IMR-90 (cell line): ENCODE measurements at regions not wholly inside any gene's neighbourhood (a gene's known extent, or its start where the extent isn't known, plus 50 kb on each side); places are given as distances from the start of the nearest gene placed in this dataset.

Source experiments
- ATAC-seq: fragments of 200-7000 bp; cut with Tn5 transposase; 2 replicates; pipeline ENCODE4 v1.9.1; 2020; ENCODE audit warnings: low read depth, mild to moderate bottlenecking, moderate library complexity
- BruUV-seq: library from RNA; stranded (reverse); fragments of 400-500 nt; replicated peaks from 2 replicates; lab custom pipeline; 2021; lab: Mats Ljungman, UMichigan
- CTCF ChIA-PET: fragments of 300-600 bp; formaldehyde crosslinking; extraction: SDS; loops from one replicate; lab custom pipeline; 2021; ENCODE audit warnings: antibody characterized with exemption; lab: Yijun Ruan, JAX
- POLR2A ChIA-PET: fragments of 300-600 bp; sonication (Branson Sonifier 250); formaldehyde crosslinking; loops from one replicate; lab custom pipeline; 2022; ENCODE audit warnings: antibody characterized with exemption; ENCODE audit not compliant: unreplicated experiment; lab: Charles Lee
- DNase-seq: peaks from one replicate; pipeline ENCODE4 v3.0.0; 2013
- H2AFZ ChIP-seq: replicated peaks from 2 replicates; pipeline ENCODE3; 2013; ENCODE audit warnings: low read length, mild to moderate bottlenecking; ENCODE audit not compliant: poor library complexity
- H2AK5ac ChIP-seq: 2 replicates; pipeline ENCODE4 v1.6.1; 2013; ENCODE audit warnings: low read depth, low read length, inconsistent platforms
- H2AK9ac ChIP-seq: replicated peaks from 2 replicates; pipeline ENCODE3; 2013; ENCODE audit warnings: mild to moderate bottlenecking, low read depth, low read length, moderate library complexity; ENCODE audit not compliant: poor library complexity
- H2BK120ac ChIP-seq: 2 replicates; pipeline ENCODE4 v1.6.1; 2013; ENCODE audit warnings: low read depth, low read length, inconsistent platforms
- H2BK15ac ChIP-seq: 3 replicates; pipeline ENCODE4 v1.6.1; 2013; ENCODE audit warnings: low read depth, low read length, inconsistent platforms
- H2BK20ac ChIP-seq: 2 replicates; pipeline ENCODE4 v1.6.1; 2013; ENCODE audit warnings: low read depth, mild to moderate bottlenecking, inconsistent platforms, low read length, moderate library complexity
- H2BK5ac ChIP-seq: 2 replicates; pipeline ENCODE4 v1.6.1; 2013; ENCODE audit warnings: mild to moderate bottlenecking, low read depth, low read length, inconsistent platforms; ENCODE audit not compliant: poor library complexity, severe bottlenecking
- H3K14ac ChIP-seq: replicated peaks from 2 replicates; pipeline ENCODE4 v1.6.1; 2013; ENCODE audit warnings: low read depth, low read length, inconsistent platforms
- H3K18ac ChIP-seq: 2 replicates; pipeline ENCODE4 v1.6.1; 2013; ENCODE audit warnings: low read depth, low read length, control low read depth
- H3K23ac ChIP-seq: 2 replicates; pipeline ENCODE4 v1.6.1; 2013; ENCODE audit warnings: low read depth, low read length, inconsistent platforms
- H3K27ac ChIP-seq: 2 replicates; pipeline ENCODE4 v1.5.1; 2013; ENCODE audit warnings: mild to moderate bottlenecking, control low read depth, low read length; ENCODE audit not compliant: insufficient read depth
- H3K27me3 ChIP-seq: 2 replicates; pipeline ENCODE4 v1.6.1; 2013; ENCODE audit warnings: low read length; ENCODE audit not compliant: control insufficient read depth, insufficient read depth
- H3K36me3 ChIP-seq: 2 replicates; pipeline ENCODE4 v1.6.1; 2013; ENCODE audit warnings: low read length, mixed read lengths; ENCODE audit not compliant: control insufficient read depth, insufficient read depth
- H3K4ac ChIP-seq: 2 replicates; pipeline ENCODE4 v1.6.1; 2013; ENCODE audit warnings: low read depth, low read length, inconsistent platforms
- H3K4me1 ChIP-seq: 2 replicates; pipeline ENCODE4 v1.6.1; 2013; ENCODE audit warnings: low read length, mixed read lengths; ENCODE audit not compliant: control insufficient read depth, insufficient read depth
- H3K4me2 ChIP-seq: 2 replicates; pipeline ENCODE4 v1.6.1; 2013; ENCODE audit warnings: low read depth, mild to moderate bottlenecking, control low read depth, low read length, moderate library complexity
- H3K4me3 ChIP-seq: 2 replicates; pipeline ENCODE4 v1.5.1; 2013; ENCODE audit warnings: low read depth, mild to moderate bottlenecking, control low read depth, low read length, moderate library complexity; ENCODE audit not compliant: insufficient read depth
- H3K56ac ChIP-seq: 2 replicates; pipeline ENCODE4 v1.6.1; 2013; ENCODE audit warnings: low read length, inconsistent platforms; ENCODE audit not compliant: insufficient read depth; ENCODE audit errors: extremely low read depth
- H3K79me1 ChIP-seq, 2 experiments: 2 replicates each; pipeline ENCODE4 v1.6.1; 2013; ENCODE audit warnings: low read length in 2 of 2, inconsistent platforms in 1 of 2, low read depth in 1 of 2
- H3K9ac ChIP-seq: 2 replicates; pipeline ENCODE4 v1.6.1; 2013; ENCODE audit warnings: low read depth, low read length, control low read depth
- H3K9me1 ChIP-seq: 2 replicates; pipeline ENCODE4 v1.6.1; 2013; ENCODE audit warnings: low read length, inconsistent platforms; ENCODE audit not compliant: insufficient read depth
- H3K9me3 ChIP-seq: 2 replicates; pipeline ENCODE4 v1.6.1; 2013; ENCODE audit warnings: low read length; ENCODE audit not compliant: control insufficient read depth, insufficient read depth
- H4K20me1 ChIP-seq: 2 replicates; pipeline ENCODE4 v1.6.1; 2013; ENCODE audit warnings: low read length, inconsistent platforms; ENCODE audit not compliant: insufficient read depth
- H4K5ac ChIP-seq: 2 replicates; pipeline ENCODE4 v1.6.1; 2013; ENCODE audit warnings: mild to moderate bottlenecking, low read depth, low read length, control low read depth
- H4K8ac ChIP-seq, 2 experiments: 2 replicates each; pipeline ENCODE4 v1.6.1; 2013; ENCODE audit warnings: low read depth in 2 of 2, low read length in 2 of 2, control low read depth in 1 of 2, inconsistent platforms in 1 of 2
- H4K91ac ChIP-seq: 2 replicates; pipeline ENCODE4 v1.6.1; 2013; ENCODE audit warnings: low read depth, low read length, inconsistent platforms; ENCODE audit not compliant: insufficient read depth
- BHLHE40 ChIP-seq: fragments of 150-350 bp; IDR thresholded peaks from 2 replicates; pipeline ENCODE4 v1.6.1; 2016; ENCODE audit warnings: mild to moderate bottlenecking, low read depth, low read length
- CEBPB ChIP-seq: IDR thresholded peaks from 2 replicates; pipeline ENCODE4 v1.6.1; 2012; ENCODE audit warnings: low read depth, low read length, improper control_type of control experiment
- CHD1 ChIP-seq: IDR thresholded peaks from 2 replicates; pipeline ENCODE4 v1.6.1; 2012; ENCODE audit warnings: low read depth, low read length, improper control_type of control experiment
- FOS ChIP-seq: fragments of 150-350 bp; IDR thresholded peaks from 2 replicates; pipeline ENCODE4 v1.6.1; 2016; ENCODE audit warnings: low read depth, low read length
- MAFK ChIP-seq: IDR thresholded peaks from 2 replicates; pipeline ENCODE4 v1.6.1; 2012; ENCODE audit warnings: low read depth, low read length, improper control_type of control experiment
- MAZ ChIP-seq: IDR thresholded peaks from 2 replicates; pipeline ENCODE4 v1.6.1; 2012; ENCODE audit warnings: low read depth, mild to moderate bottlenecking, low read length, improper control_type of control experiment, moderate library complexity, borderline replicate concordance
- MXI1 ChIP-seq: IDR thresholded peaks from 2 replicates; pipeline ENCODE4 v1.6.1; 2012; ENCODE audit warnings: low read depth, mild to moderate bottlenecking, low read length, moderate library complexity, borderline replicate concordance
- NFE2L2 ChIP-seq: fragments of 150-350 bp; IDR thresholded peaks from 2 replicates; pipeline ENCODE4 v1.6.1; 2016; ENCODE audit warnings: low read depth, mild to moderate bottlenecking, low read length
- POLR2A ChIP-seq: IDR thresholded peaks from 2 replicates; pipeline ENCODE4 v1.6.1; 2012; ENCODE audit warnings: mild to moderate bottlenecking, low read depth, low read length
- RAD21 ChIP-seq: IDR thresholded peaks from 2 replicates; pipeline ENCODE4 v1.6.1; 2012; ENCODE audit warnings: low read length, improper control_type of control experiment
- RCOR1 ChIP-seq: IDR thresholded peaks from 2 replicates; pipeline ENCODE4 v1.6.1; 2012; ENCODE audit warnings: mild to moderate bottlenecking, low read length, improper control_type of control experiment; ENCODE audit not compliant: insufficient replicate concordance
- RFX5 ChIP-seq: IDR thresholded peaks from 2 replicates; pipeline ENCODE4 v1.8.0; 2012; ENCODE audit warnings: low read depth, mild to moderate bottlenecking, low read length, moderate library complexity
- SMC3 ChIP-seq: fragments of 150-350 bp; IDR thresholded peaks from 2 replicates; pipeline ENCODE4 v1.6.1; 2016; ENCODE audit warnings: low read depth, mild to moderate bottlenecking, antibody characterized with exemption, low read length, moderate library complexity
- WGBS, 2 experiments: methylation state at CpG; one replicate each; pipeline versions ENCODE4 v1.1.5 to v1.1.7; 2013; ENCODE audit warnings: missing lambda C conversion rate in 2 of 2; ENCODE audit not compliant: insufficient read length in 1 of 2; ENCODE audit errors: extremely low coverage in 2 of 2; 5-methylcytosine and 5-hydroxymethylcytosine counted together
- dilution Hi-C: fragments of 300-500 bp; cut with HindIII; formaldehyde crosslinking; loops from one replicate; pipeline ENCODE4 v1.14.3; 2018; ENCODE audit warnings: low sequenced_read_pairs; ENCODE audit not compliant: unreplicated experiment
- in situ Hi-C: fragments of 300-500 bp; cut with MboI; formaldehyde crosslinking; loops from 3 replicates; pipeline ENCODE4 v1.14.3; 2019; ENCODE audit warnings: low sequenced_read_pairs, inconsistent platforms, mixed read lengths
- intact Hi-C: fragments of 100-400 bp; cut with micrococcal nuclease; formaldehyde crosslinking; loops from 2 replicates; pipeline ENCODE4 v1.10.0; 2022
- TF ChIP-seq, protein P1 (sequence below): fragments of 150-350 bp; IDR thresholded peaks from 2 replicates; pipeline ENCODE4 v1.6.1; 2016; ENCODE audit warnings: low read depth, mild to moderate bottlenecking, low read length, moderate library complexity, borderline replicate concordance
- TF ChIP-seq, protein P2 (sequence below): fragments of 150-350 bp; IDR thresholded peaks from 2 replicates; pipeline ENCODE4 v1.6.1; 2017; ENCODE audit warnings: mild to moderate bottlenecking, antibody characterized with exemption, low read length, low read depth
- TF ChIP-seq, protein P3 (sequence below): conservative IDR thresholded peaks from 2 replicates; pipeline ENCODE4 v1.5.1; 2012; ENCODE audit warnings: mild to moderate bottlenecking, low read depth, low read length, improper control_type of control experiment

DNA sequence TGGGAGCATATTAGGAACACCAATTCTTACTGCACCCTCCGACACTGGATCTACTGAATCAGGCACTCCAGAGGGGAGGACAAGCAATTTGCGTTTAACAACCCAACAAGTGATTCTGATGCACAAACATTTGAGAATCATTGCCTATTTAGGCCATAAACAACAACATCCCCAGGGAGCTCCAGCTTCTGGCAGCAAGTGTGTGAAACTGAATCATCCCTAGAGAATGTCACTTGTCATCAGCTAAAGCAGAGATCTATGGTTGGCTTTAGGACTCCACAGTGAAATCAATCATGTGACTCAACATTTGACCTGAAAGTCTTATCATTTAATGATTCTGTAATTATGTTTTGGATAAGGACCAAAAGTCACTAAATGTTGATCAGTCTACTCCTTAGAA, 505.0 kb upstream of the FLRT2 start:
- dilution Hi-C loops: no loop called here
- H2BK120ac ChIP-seq: no peak overlapping the region
- no peak overlapping the region for H3K4me2 ChIP-seq
- H2BK15ac ChIP-seq: no peak overlapping the region
- CTCF ChIA-PET: interaction anchor here (0.6 kb wide), 1 partner anchor 17 kb away, joined by 9 read pairs; no protein-coding TSS in a partner anchor
- H2BK5ac ChIP-seq: no peak overlapping the region
- ATAC-seq (no peak), DNase-seq (no peak)
- intact Hi-C loops: no loop called here
- no peak overlapping the region for H4K91ac ChIP-seq
- no peak overlapping the region for H3K4ac ChIP-seq
- H3K18ac ChIP-seq: no peak overlapping the region
- in situ Hi-C loops: no loop called here
- no peak overlapping the region for H2AK5ac ChIP-seq
- H3K4me1 ChIP-seq: no peaks in the 10 kb centered on the region
- no peaks in the 10 kb centered on the region for H3K79me1 ChIP-seq
- no peaks in the 10 kb centered on the region for H4K20me1 ChIP-seq
- H3K9me1 ChIP-seq: no peaks in the 10 kb centered on the region
- H3K56ac ChIP-seq: no peak overlapping the region
- H4K5ac ChIP-seq: no peak overlapping the region
- H4K8ac ChIP-seq: no peak overlapping the region
- TF ChIP-seq CEBPB (no peak), MAFK (no peak), RCOR1 (no peak), NFE2L2 (no peak), CHD1 (no peak), SMC3 (no peak), RFX5 (no peak), BHLHE40 (no peak), MXI1 (no peak), POLR2A (no peak), MAZ (no peak), FOS (no peak), RAD21 (no peak)
- TF ChIP-seq, protein P1, sequence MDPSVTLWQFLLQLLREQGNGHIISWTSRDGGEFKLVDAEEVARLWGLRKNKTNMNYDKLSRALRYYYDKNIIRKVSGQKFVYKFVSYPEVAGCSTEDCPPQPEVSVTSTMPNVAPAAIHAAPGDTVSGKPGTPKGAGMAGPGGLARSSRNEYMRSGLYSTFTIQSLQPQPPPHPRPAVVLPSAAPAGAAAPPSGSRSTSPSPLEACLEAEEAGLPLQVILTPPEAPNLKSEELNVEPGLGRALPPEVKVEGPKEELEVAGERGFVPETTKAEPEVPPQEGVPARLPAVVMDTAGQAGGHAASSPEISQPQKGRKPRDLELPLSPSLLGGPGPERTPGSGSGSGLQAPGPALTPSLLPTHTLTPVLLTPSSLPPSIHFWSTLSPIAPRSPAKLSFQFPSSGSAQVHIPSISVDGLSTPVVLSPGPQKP: no peak
- TF ChIP-seq, protein P2, sequence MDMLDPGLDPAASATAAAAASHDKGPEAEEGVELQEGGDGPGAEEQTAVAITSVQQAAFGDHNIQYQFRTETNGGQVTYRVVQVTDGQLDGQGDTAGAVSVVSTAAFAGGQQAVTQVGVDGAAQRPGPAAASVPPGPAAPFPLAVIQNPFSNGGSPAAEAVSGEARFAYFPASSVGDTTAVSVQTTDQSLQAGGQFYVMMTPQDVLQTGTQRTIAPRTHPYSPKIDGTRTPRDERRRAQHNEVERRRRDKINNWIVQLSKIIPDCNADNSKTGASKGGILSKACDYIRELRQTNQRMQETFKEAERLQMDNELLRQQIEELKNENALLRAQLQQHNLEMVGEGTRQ: no peak
- TF ChIP-seq, protein P3, sequence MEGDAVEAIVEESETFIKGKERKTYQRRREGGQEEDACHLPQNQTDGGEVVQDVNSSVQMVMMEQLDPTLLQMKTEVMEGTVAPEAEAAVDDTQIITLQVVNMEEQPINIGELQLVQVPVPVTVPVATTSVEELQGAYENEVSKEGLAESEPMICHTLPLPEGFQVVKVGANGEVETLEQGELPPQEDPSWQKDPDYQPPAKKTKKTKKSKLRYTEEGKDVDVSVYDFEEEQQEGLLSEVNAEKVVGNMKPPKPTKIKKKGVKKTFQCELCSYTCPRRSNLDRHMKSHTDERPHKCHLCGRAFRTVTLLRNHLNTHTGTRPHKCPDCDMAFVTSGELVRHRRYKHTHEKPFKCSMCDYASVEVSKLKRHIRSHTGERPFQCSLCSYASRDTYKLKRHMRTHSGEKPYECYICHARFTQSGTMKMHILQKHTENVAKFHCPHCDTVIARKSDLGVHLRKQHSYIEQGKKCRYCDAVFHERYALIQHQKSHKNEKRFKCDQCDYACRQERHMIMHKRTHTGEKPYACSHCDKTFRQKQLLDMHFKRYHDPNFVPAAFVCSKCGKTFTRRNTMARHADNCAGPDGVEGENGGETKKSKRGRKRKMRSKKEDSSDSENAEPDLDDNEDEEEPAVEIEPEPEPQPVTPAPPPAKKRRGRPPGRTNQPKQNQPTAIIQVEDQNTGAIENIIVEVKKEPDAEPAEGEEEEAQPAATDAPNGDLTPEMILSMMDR: no peak
- BruUV-seq: no TSS peak
- H3K27ac ChIP-seq: no peak overlapping the region
- H2BK20ac ChIP-seq: no peak overlapping the region
- no peak overlapping the region for H3K14ac ChIP-seq
- H3K9ac ChIP-seq: no peak overlapping the region
- H3K27me3 ChIP-seq: no peaks in the 10 kb centered on the region
- WGBS, 2 experiments: no CpG with 5 or more reads among the region's 2 CpGs
- POLR2A ChIA-PET: no interaction called here
- H3K23ac ChIP-seq: no peak overlapping the region
- H3K36me3 ChIP-seq: no peaks in the 10 kb centered on the region
- H2AK9ac ChIP-seq: no peak overlapping the region
- no peaks in the 10 kb centered on the region; the same call in 1 of the 2 replicates for H3K9me3 ChIP-seq
- H3K4me3 ChIP-seq: no peak overlapping the region
- H2AFZ ChIP-seq: no peak overlapping the region
